Heart right ventricle (tissue), 16 donors: ENCODE measurements at regions not wholly inside any gene's neighbourhood (a gene's known extent, or its start where the extent isn't known, plus 50 kb on each side); places are given as distances from the start of the nearest gene placed in this dataset.

ENCODE experiments used
- ATAC-seq, 8 donors: fragments of 200-7000 bp; cut with Tn5 transposase; one replicate each; pipeline ENCODE4 v1.9.1; 2020; ENCODE audit warnings: mild to moderate bottlenecking in 8 of 8, moderate library complexity in 8 of 8, moderate number of reproducible peaks in 1 of 8
- DNase-seq, 2 donors: peaks; one replicate each; pipeline ENCODE4 v3.0.0-alpha.2; 2020
- H3K27ac ChIP-seq, 10 donors: fragments of 200-600 bp; sonication (generic) in 2 of 10; one replicate each; pipeline versions ENCODE4 v1.5.0 to v1.8.0; 2020 to 2022; ENCODE audit warnings: mild to moderate bottlenecking in 3 of 10
- H3K27me3 ChIP-seq, 7 donors: fragments of 200-600 bp; one replicate each; pipeline ENCODE4 v1.8.0; 2021 to 2022; ENCODE audit warnings: mild to moderate bottlenecking in 2 of 7
- H3K36me3 ChIP-seq, 9 donors: fragments of 200-600 bp; sonication (generic) in 1 of 9; one replicate each; pipeline versions ENCODE4 v1.5.0 to v1.8.0; 2020 to 2022; ENCODE audit warnings: mild to moderate bottlenecking in 2 of 9
- H3K4me1 ChIP-seq, 9 donors: fragments of 200-600 bp; sonication (generic) in 1 of 9; one replicate each; pipeline versions ENCODE4 v1.5.0 to v1.8.0; 2020 to 2022; ENCODE audit warnings: mild to moderate bottlenecking in 4 of 9
- H3K4me3 ChIP-seq, 10 donors: fragments of 200-600 bp; sonication (generic) in 2 of 10; one replicate each; pipeline versions ENCODE4 v1.5.0 to v1.8.0; 2020 to 2022; ENCODE audit warnings: mild to moderate bottlenecking in 7 of 10, moderate library complexity in 2 of 10
- H3K9me3 ChIP-seq, 11 donors: fragments of 200-600 bp in 10 of 11; sonication (generic) in 2 of 11; one replicate each; pipeline versions ENCODE4 v1.5.0 to v1.8.0; 2013 to 2022; ENCODE audit warnings: mild to moderate bottlenecking in 2 of 11, control low read depth in 1 of 11, moderate library complexity in 1 of 11
- WGBS, 2 donors: extraction: QIAGEN DNeasy Blood & Tissue Kit; methylation state at CpG; one replicate each; pipeline ENCODE4 v1.1.7; 2013; ENCODE audit warnings: inconsistent platforms in 1 of 2; 5-methylcytosine and 5-hydroxymethylcytosine counted together
- intact Hi-C, 10 donors: fragments of 100-400 bp; cut with DNase I; formaldehyde crosslinking; loops; one replicate each; pipeline versions ENCODE4 v1.11.1 to v1.14.2; 2022
- TF ChIP-seq, protein P1 (sequence below), 9 donors: fragments of 200-600 bp; sonication (generic) in 2 of 9; IDR thresholded peaks; one replicate each; pipeline versions ENCODE4 v1.5.0 to v1.8.0; 2021 to 2022; ENCODE audit warnings: antibody characterized with exemption in 9 of 9, mild to moderate bottlenecking in 5 of 9, moderate library complexity in 1 of 9
- donor health status: Arrhythmogenic right ventricular cardiomyopathy.
- donor health status: ischemic (EF 13 %, LVEDD 7.1; RV severe dilation, severe dysfunction).
- donor health status: healthy with polysubstance abuse.
- donor health status: DM: no; HTN: yes; CAD: no.
- donor health status: DM: no; HTN: no; CAD: no.
- donor health status: ischemic (EF 25% LVEDD 6.9; RV normal size, moderate dysfunction).
- donor health status: ischemic (EF 25% LVEDD 5.7; RV mildly dilated, moderate dysfunction).
- donor health status: healthy.
- donor health status: DM: yes; HTN: yes; CAD: no.
- donor health status: Ischemic cardiomyopathy.
- donor health status: ischemic (EF 35%, LVEDD 5.7; RV mildly dilated, moderate dysfunction).
- donor health status: nonischemic (EF 11% LVEDD 7.7; RV severe dilation, severe dysfunction).
- donor health status: DM: yes; HTN: yes; CAD: no.
- donor health status: PGD.
- donor health status: ischemic (EF 29% LVEDD 5.4; RV normal size, mild dysfunction).
- donor health status: nonischemic (EF 23%, LVEDD 6.1; RV moderate dilation, normal function).

DNA sequence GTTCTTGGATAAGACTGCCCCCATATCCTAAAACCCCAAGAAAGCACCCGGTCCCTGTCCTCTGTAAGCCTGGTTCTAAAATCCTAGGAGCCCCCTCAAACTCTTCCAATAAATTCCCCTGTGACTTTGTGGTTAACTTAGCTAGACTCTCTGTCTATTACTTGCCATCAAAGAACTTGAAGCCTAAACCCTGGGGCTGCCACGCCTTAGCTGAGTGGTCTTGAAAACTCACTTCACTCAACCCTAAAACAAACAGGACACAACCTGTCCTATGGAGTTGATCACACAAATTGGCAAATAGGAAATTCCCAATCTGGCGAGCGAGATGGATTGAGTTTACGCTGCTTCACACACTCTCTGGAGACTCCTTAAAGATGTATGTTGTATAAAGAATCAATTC, 191.4 kb upstream of the SVIL start:
- WGBS, 2 donors: 93 to 94% methylated on average over 5 of the region's 5 CpGs
- Histone ChIP-seq H3K4me1 (peaks cover 0 to 24% (median 0%) of the 10 kb centered on the region in 9 donors), H3K36me3 (no peaks in the 10 kb centered on the region), H3K4me3 (no peak overlapping the region), H3K9me3 (peaks cover 0 to 20% (median 4%) of the 10 kb centered on the region in 11 donors), H3K27me3 (no peaks in the 10 kb centered on the region), H3K27ac (peak overlapping the region in 1 of 10 donors; percentile 11)
- DNase-seq (no peak), ATAC-seq (no peak)
- TF ChIP-seq, protein P1, sequence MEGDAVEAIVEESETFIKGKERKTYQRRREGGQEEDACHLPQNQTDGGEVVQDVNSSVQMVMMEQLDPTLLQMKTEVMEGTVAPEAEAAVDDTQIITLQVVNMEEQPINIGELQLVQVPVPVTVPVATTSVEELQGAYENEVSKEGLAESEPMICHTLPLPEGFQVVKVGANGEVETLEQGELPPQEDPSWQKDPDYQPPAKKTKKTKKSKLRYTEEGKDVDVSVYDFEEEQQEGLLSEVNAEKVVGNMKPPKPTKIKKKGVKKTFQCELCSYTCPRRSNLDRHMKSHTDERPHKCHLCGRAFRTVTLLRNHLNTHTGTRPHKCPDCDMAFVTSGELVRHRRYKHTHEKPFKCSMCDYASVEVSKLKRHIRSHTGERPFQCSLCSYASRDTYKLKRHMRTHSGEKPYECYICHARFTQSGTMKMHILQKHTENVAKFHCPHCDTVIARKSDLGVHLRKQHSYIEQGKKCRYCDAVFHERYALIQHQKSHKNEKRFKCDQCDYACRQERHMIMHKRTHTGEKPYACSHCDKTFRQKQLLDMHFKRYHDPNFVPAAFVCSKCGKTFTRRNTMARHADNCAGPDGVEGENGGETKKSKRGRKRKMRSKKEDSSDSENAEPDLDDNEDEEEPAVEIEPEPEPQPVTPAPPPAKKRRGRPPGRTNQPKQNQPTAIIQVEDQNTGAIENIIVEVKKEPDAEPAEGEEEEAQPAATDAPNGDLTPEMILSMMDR (IDR thresholded peaks at IDR 0.05): no peak
- intact Hi-C loops: no loop called here

DNA sequence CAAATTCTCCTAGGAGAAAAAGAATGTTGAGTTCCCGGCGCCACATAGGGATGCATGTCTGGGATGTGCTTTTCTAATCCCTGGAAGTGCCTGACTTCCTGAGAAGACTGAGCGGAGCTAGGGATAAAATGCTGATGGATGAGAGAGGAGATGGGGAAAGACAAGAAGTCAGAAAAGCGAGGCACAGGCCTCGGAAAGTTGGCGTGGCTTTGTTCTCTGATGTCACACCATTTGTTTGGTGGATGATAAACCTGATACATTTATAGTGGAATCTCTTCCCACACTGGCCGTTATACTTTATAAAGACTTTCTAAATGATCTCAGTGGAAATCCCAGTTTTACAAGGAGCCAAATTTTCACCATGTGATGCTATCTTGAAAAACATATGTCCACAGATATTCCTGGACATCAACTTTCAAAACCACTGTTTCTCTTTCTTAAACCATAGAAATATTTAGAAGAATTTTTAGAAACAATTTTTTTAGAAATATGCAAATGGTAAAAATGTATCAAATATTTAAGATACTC, 188.8 kb upstream of the SVIL start:
- no peak overlapping the region for H3K4me3 ChIP-seq
- no peak overlapping the region for H3K27ac ChIP-seq
- H3K27me3 ChIP-seq: no peaks in the 10 kb centered on the region
- TF ChIP-seq, protein P1 (IDR thresholded peaks at IDR 0.05): no peak
- peaks cover 0 to 14% (median 0%) of the 10 kb centered on the region in 9 donors for H3K4me1 ChIP-seq
- no peaks in the 10 kb centered on the region for H3K9me3 ChIP-seq
- intact Hi-C loops: no loop called here
- whole genome bisulfite sequencing, 2 donors: 63 to 71% methylated on average over 7 of the region's 7 CpGs
- no peak for DNase-seq
- no peaks in the 10 kb centered on the region for H3K36me3 ChIP-seq
- ATAC-seq: no peak

DNA sequence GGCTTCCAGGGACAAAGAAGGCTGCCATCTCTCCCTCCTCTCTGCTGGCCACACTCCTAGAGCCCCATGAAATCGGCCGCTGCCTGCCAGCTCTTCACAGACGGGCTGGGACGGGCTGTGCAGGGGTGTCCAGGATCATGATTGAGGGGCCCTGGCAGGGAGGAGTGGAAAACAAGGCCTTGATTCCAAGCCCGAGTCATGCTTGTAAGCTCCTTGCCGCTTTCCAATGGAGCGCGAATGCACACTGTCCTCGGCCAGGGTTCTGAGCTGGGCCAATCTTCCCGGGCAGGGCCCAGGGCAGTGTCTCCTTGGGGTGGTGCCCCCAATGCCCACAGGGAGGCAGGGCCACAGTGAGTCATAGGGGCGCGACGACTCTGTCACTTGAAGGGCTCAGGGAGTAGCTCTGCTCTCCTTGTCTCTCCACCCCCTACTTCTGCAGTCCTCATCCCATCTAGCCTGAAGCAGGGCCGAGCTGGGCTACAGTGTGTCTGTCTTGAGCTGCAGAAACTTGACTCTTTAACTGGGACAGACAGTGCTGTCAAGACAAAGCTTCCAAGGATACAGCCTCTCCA, 186.2 kb upstream of the SVIL start:
- Histone ChIP-seq H3K36me3 (no peaks in the 10 kb centered on the region), H3K27me3 (no peaks in the 10 kb centered on the region), H3K27ac (no peak overlapping the region), H3K9me3 (no peaks in the 10 kb centered on the region), H3K4me3 (no peak overlapping the region), H3K4me1 (peaks cover 0 to 5% (median 0%) of the 10 kb centered on the region in 9 donors)
- ATAC-seq (peak in 7 of 8 donors; percentile 46 to 93 (median 74)), DNase-seq (peak in 1 of 2 donors; percentile 19)
- intact Hi-C loops: no loop called here
- WGBS, 2 donors: 79 to 84% methylated on average over 14 of the region's 14 CpGs
- TF ChIP-seq, protein P1 (IDR thresholded peaks at IDR 0.05): no peak

DNA sequence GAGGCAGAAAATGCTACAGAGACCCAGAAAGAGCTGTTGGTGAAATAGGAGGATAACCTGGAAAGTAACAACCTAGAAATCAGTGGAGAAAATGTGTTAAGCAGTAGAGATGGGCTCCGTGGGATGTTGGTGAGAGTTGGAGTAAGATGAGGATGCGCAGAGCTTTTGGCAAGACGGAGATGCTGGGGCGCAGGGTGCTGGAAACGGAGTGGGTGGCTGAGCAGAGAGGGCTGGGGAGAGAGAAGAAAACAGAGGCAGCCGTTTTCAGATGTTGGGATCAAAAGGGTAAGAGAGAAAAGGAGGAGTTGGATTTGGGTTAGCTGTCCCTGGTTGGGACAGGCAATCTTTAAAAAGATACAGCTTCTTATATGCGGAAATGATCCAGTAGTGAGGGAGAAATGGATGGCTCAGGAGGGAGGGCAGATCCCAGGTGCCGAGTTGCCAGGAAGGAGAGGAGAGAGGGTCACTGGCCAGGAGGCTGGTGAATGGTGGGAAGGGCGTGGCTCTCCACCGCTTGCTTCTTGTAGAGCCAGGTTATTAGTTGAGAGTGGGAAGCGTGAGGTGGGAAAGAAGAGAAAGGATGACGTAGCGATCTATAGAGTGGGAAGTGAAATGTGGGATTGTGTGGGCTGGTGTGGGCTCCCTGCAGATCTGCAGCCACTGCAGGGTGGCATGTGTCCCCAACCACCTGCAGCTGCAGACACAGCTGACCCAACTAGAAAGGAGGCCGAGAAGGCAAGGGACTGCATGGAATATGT, 182.2 kb upstream of the SVIL start:
- Histone ChIP-seq H3K4me3 (no peak overlapping the region), H3K27me3 (no peaks in the 10 kb centered on the region), H3K27ac (no peak overlapping the region), H3K9me3 (no peaks in the 10 kb centered on the region), H3K4me1 (peaks cover 0 to 12% (median 5%) of the 10 kb centered on the region in 9 donors), H3K36me3 (no peaks in the 10 kb centered on the region)
- WGBS, 2 donors: 93 to 96% methylated on average over 14 of the region's 14 CpGs
- intact Hi-C loops: no loop called here
- TF ChIP-seq, protein P1 (IDR thresholded peaks at IDR 0.05): no peak
- ATAC-seq: no peak
- DNase-seq: no peak
